GM12878 (cell line): ENCODE measurements at regions not wholly inside any gene's neighbourhood (a gene's known extent, or its start where the extent isn't known, plus 50 kb on each side); places are given as distances from the start of the nearest gene placed in this dataset.

Experiments
- ATAC-seq: fragments of 200-7000 bp; cut with Tn5 transposase; 3 replicates; pipeline ENCODE4 v1.9.1; 2020; ENCODE audit warnings: mild to moderate bottlenecking, moderate library complexity
- BruUV-seq: library from RNA; stranded (reverse); fragments of 400-500 nt; replicated peaks from 2 replicates; lab custom pipeline; 2021; lab: Mats Ljungman, UMichigan
- CTCF ChIA-PET: fragments of 300-600 bp; sonication (Branson Sonifier 250); formaldehyde crosslinking; extraction: SDS; loops from one replicate; lab custom pipeline; 2021; ENCODE audit warnings: inconsistent platforms; lab: Yijun Ruan, JAX
- POLR2A ChIA-PET: fragments of 350-600 bp; formaldehyde crosslinking; extraction: SDS; loops from one replicate; lab custom pipeline; 2021; ENCODE audit warnings: inconsistent platforms; lab: Charles Lee
- RAD21 ChIA-PET: fragments of 300-600 bp; sonication (Branson Sonifier 250); formaldehyde crosslinking; loops from one replicate; lab custom pipeline; 2023; ENCODE audit warnings: antibody characterized with exemption; ENCODE audit not compliant: unreplicated experiment; lab: Charles Lee
- SMC1A ChIA-PET: fragments of 300-600 bp; sonication (Branson Sonifier 250); formaldehyde crosslinking; loops from one replicate; lab custom pipeline; 2023; ENCODE audit not compliant: unreplicated experiment, uncharacterized antibody; lab: Charles Lee
- DNase-seq: peaks from one replicate; pipeline ENCODE4 v3.0.0-alpha.2; 2011; ENCODE audit warnings: low read depth, low spot score
- FAIRE-seq: peaks from 3 replicates; lab custom pipeline; 2011; peaks lifted over from hg19 to GRCh38; lab: Jason Lieb, UNC
- H2AFZ ChIP-seq: 2 replicates; pipeline ENCODE4 v1.6.0; 2011; ENCODE audit warnings: low read depth, low read length, control low read depth; ENCODE audit not compliant: control insufficient read depth
- H3K27ac ChIP-seq: 2 replicates; pipeline ENCODE4 v1.5.1; 2011; ENCODE audit warnings: control low read depth; ENCODE audit not compliant: control insufficient read depth, insufficient read depth
- H3K27me3 ChIP-seq, 2 experiments: replicated peaks in 1 of 2; 2 replicates each; pipeline versions ENCODE4 v1.6.0 to v1.6.1; 2011; ENCODE audit warnings: low read length in 1 of 2; ENCODE audit not compliant: control insufficient read depth in 2 of 2, insufficient read depth in 2 of 2
- H3K36me3 ChIP-seq, 2 experiments: 2 replicates each; pipeline ENCODE4 v1.5.1; 2011; ENCODE audit warnings: low read length in 1 of 2; ENCODE audit not compliant: control insufficient read depth in 2 of 2, insufficient read depth in 2 of 2
- H3K4me1 ChIP-seq: 2 replicates; pipeline ENCODE4 v1.6.1; 2011; ENCODE audit warnings: mild to moderate bottlenecking, low read length, moderate library complexity, mixed read lengths; ENCODE audit not compliant: control insufficient read depth, insufficient read depth
- H3K4me2 ChIP-seq: 2 replicates; pipeline ENCODE4 v1.6.0; 2011; ENCODE audit warnings: control low read depth; ENCODE audit not compliant: control insufficient read depth, insufficient read depth
- H3K4me3 ChIP-seq: fragments of 200-600 bp; sonication (generic); 2 replicates; pipeline ENCODE4 v1.5.1; 2016
- H3K79me2 ChIP-seq: 2 replicates; pipeline ENCODE4 v1.6.0; 2011; ENCODE audit warnings: low read length; ENCODE audit not compliant: control insufficient read depth, insufficient read depth
- H3K9ac ChIP-seq: 2 replicates; pipeline ENCODE4 v1.8.0; 2011; ENCODE audit warnings: low read length, control low read depth, mixed read lengths; ENCODE audit not compliant: control insufficient read depth, insufficient read depth
- H3K9me3 ChIP-seq: replicated peaks from 3 replicates; pipeline ENCODE4 v1.5.1; 2011; ENCODE audit warnings: mild to moderate bottlenecking, low read length; ENCODE audit not compliant: control insufficient read depth, insufficient read depth
- H4K20me1 ChIP-seq: 2 replicates; pipeline ENCODE4 v1.6.0; 2011; ENCODE audit not compliant: control insufficient read depth, insufficient read depth
- BACH1 ChIP-seq: fragments of 450-650 bp; IDR thresholded peaks from 2 replicates; pipeline ENCODE4 v1.6.1; 2017; ENCODE audit warnings: mild to moderate bottlenecking, borderline replicate concordance
- CHD2 ChIP-seq: IDR thresholded peaks from 2 replicates; pipeline ENCODE4 v1.6.1; 2011; ENCODE audit warnings: low read depth, low read length, improper control_type of control experiment, borderline replicate concordance
- DPF2 ChIP-seq: fragments of 450-650 bp; IDR thresholded peaks from 2 replicates; pipeline ENCODE4 v1.6.1; 2017; ENCODE audit warnings: mild to moderate bottlenecking
- E2F4 ChIP-seq: IDR thresholded peaks from 2 replicates; pipeline ENCODE4 v1.6.1; 2012; ENCODE audit warnings: low read depth, low read length, improper control_type of control experiment
- EED ChIP-seq: sonication (generic); IDR thresholded peaks from 2 replicates; pipeline ENCODE4 v1.6.1; 2016; ENCODE audit warnings: antibody characterized with exemption, low read depth
- FOS ChIP-seq: IDR thresholded peaks from 3 replicates; pipeline ENCODE4 v1.6.1; 2011; ENCODE audit warnings: borderline replicate concordance; ENCODE audit not compliant: insufficient read length; ENCODE audit errors: extremely low read depth
- IRF5 ChIP-seq: fragments of 450-650 bp; IDR thresholded peaks from 2 replicates; pipeline ENCODE4 v1.6.1; 2017; ENCODE audit warnings: borderline replicate concordance
- KLF5 ChIP-seq: fragments of 450-650 bp; IDR thresholded peaks from 2 replicates; pipeline ENCODE4 v1.6.1; 2014; ENCODE audit warnings: mild to moderate bottlenecking; ENCODE audit not compliant: partially characterized antibody
- MTA2 ChIP-seq: fragments of 450-650 bp; IDR thresholded peaks from 2 replicates; pipeline ENCODE4 v1.6.1; 2016; ENCODE audit warnings: low read depth, mild to moderate bottlenecking, moderate library complexity
- MTA3 ChIP-seq: IDR thresholded peaks from 2 replicates; pipeline ENCODE4 v1.6.1; 2012; ENCODE audit warnings: low read length, inconsistent platforms, borderline replicate concordance
- POU2F2 ChIP-seq: IDR thresholded peaks from 3 replicates; pipeline ENCODE4 v1.6.1; 2011; ENCODE audit warnings: low read depth, mild to moderate bottlenecking, low read length, borderline replicate concordance
- YY1 ChIP-seq: IDR thresholded peaks from 2 replicates; pipeline ENCODE4 v1.6.1; 2011; ENCODE audit warnings: low read depth, mild to moderate bottlenecking, low read length
- ZNF24 ChIP-seq: fragments of 450-650 bp; IDR thresholded peaks from 2 replicates; pipeline ENCODE4 v1.6.1; 2017; ENCODE audit warnings: antibody characterized with exemption, mild to moderate bottlenecking
- ZSCAN29 ChIP-seq: fragments of 450-650 bp; IDR thresholded peaks from 2 replicates; pipeline ENCODE4 v1.6.1; 2017; ENCODE audit warnings: mild to moderate bottlenecking, moderate library complexity
- in situ Hi-C: fragments of 300-500 bp; cut with MboI; formaldehyde crosslinking; loops from 9 replicates; pipeline ENCODE4 v1.14.3; 2018; ENCODE audit warnings: mixed read lengths
- intact Hi-C: fragments of 100-400 bp; cut with micrococcal nuclease; formaldehyde crosslinking; loops from one replicate; pipeline ENCODE4 v1.14.2; 2022; ENCODE audit not compliant: unreplicated experiment

GRCh38 chrX:99603091-99603814 lies 806.8 kb downstream of the PCDH19 start (continued):
- no peak for TF ChIP-seq ZNF24
- no peak for TF ChIP-seq FOS

GRCh38 chrX:99602107-99602506 lies 808.0 kb downstream of the PCDH19 start:
- Histone ChIP-seq H3K36me3 (no peaks in the 10 kb centered on the region), H3K9ac (no peak overlapping the region), H4K20me1 (no peaks in the 10 kb centered on the region), H3K9me3 (no peaks in the 10 kb centered on the region), H3K27ac (no peak overlapping the region), H3K4me3 (no peak overlapping the region), H2AFZ (no peak overlapping the region), H3K27me3 (no peaks in the 10 kb centered on the region), H3K4me2 (no peak overlapping the region), H3K4me1 (no peaks in the 10 kb centered on the region), H3K79me2 (no peaks in the 10 kb centered on the region)
- ChIA-PET RAD21 (no interaction called here), SMC1A (no interaction called here), POLR2A (no interaction called here), CTCF (no interaction called here)
- in situ Hi-C loops (no loop called here), intact Hi-C loops (no loop called here)
- DNase-seq = no peak
- BruUV-seq = no TSS peak
- no peak for ATAC-seq
- TF ChIP-seq POU2F2 (no peak), ZSCAN29 (no peak), MTA3 (no peak), E2F4 (no peak), DPF2 (no peak), MTA2 (no peak), IRF5 (no peak), CHD2 (no peak), BACH1 (no peak), YY1 (no peak), EED (no peak), KLF5 (no peak), FOS (no peak)
- no peak for FAIRE-seq
